HS-5 (cell line): ENCODE measurements at regions not wholly inside any gene's neighbourhood (a gene's known extent, or its start where the extent isn't known, plus 50 kb on each side); places are given as distances from the start of the nearest gene placed in this dataset.
A peak's percentile ranks its signal among the peaks of the same experiment; 100 is the strongest.
"Not testable (repeated sequence)": the region's sequence is repeated elsewhere in the genome, so short reads cannot be mapped to it uniquely, and the experiment has no call there.

Source experiments
- DNase-seq: peaks from one replicate; pipeline ENCODE4 v3.0.0-alpha.2; 2012; ENCODE audit warnings: low read depth

GRCh38 chr6:133790756-133791155 lies 98.2 kb upstream of the TCF21 start:
- DNase-seq, result not testable (repeated sequence)

GRCh38 chr6:133795051-133795450 lies 93.9 kb upstream of the TCF21 start:
- not testable (repeated sequence) for DNase-seq

- no peak for DNase-seq
These were observed 92.7 kb upstream of the TCF21 start for GRCh38 chr6:133796235-133796634.

GRCh38 chr6:133799043-133799442 lies 89.9 kb upstream of the TCF21 start:
- DNase-seq, result no peak

GRCh38 chr6:133802861-133803260 lies 86.1 kb upstream of the TCF21 start:
- DNase-seq, result no peak

GRCh38 chr6:133804265-133804664 lies 84.6 kb upstream of the TCF21 start:
- no peak for DNase-seq

- no peak for DNase-seq
These were observed 83.0 kb upstream of the TCF21 start for GRCh38 chr6:133805876-133806275.

- no peak for DNase-seq
These were observed 82.4 kb upstream of the TCF21 start for GRCh38 chr6:133806382-133807140.

- DNase-seq, result no peak
These were observed 81.4 kb upstream of the TCF21 start for GRCh38 chr6:133807501-133807900.

GRCh38 chr6:133809406-133809805 lies 79.5 kb upstream of the TCF21 start:
- peak; percentile 56 for DNase-seq

GRCh38 chr6:133811557-133811956 lies 77.4 kb upstream of the TCF21 start:
- no peak for DNase-seq

- DNase-seq, result not testable (repeated sequence)
These were observed 76.5 kb upstream of the TCF21 start for GRCh38 chr6:133812446-133812845.

GRCh38 chr6:133814238-133814637 lies 74.7 kb upstream of the TCF21 start:
- no peak for DNase-seq

GRCh38 chr6:133814797-133815196 lies 74.1 kb upstream of the TCF21 start:
- DNase-seq, result peak; percentile 70

GRCh38 chr6:133815313-133815712 lies 73.6 kb upstream of the TCF21 start:
- DNase-seq, result no peak

GRCh38 chr6:133816171-133816570 lies 72.7 kb upstream of the TCF21 start:
- DNase-seq, result no peak

- DNase-seq, result no peak
These were observed 71.4 kb upstream of the TCF21 start for GRCh38 chr6:133817460-133818047.

GRCh38 chr6:133818320-133818719 lies 70.6 kb upstream of the TCF21 start:
- no peak for DNase-seq

- DNase-seq, result no peak
These were observed 68.7 kb upstream of the TCF21 start for GRCh38 chr6:133820208-133820607.

- no peak for DNase-seq
These were observed 61.1 kb upstream of the TCF21 start for GRCh38 chr6:133827766-133828165.

GRCh38 chr6:133833949-133834359 lies 55.0 kb upstream of the TCF21 start:
- no peak for DNase-seq

- DNase-seq, result no peak
These were observed 54.3 kb upstream of the TCF21 start for GRCh38 chr6:133834472-133835170.

GRCh38 chr6:133835901-133836300 lies 53.0 kb upstream of the TCF21 start:
- no peak for DNase-seq
